Natural killer cell (primary cell): ENCODE measurements at regions not wholly inside any gene's neighbourhood (a gene's known extent, or its start where the extent isn't known, plus 50 kb on each side); places are given as distances from the start of the nearest gene placed in this dataset.

Source experiments
- ATAC-seq, 3 donors: fragments of 150-1000 bp in 2 of 3; fragments of 200-7000 bp in 1 of 3; cut with Tn5 transposase; 1 replicate in 1 of 3; 2 replicates in 2 of 3; pipeline ENCODE4 v1.10.0; 2021; ENCODE audit warnings: mild to moderate bottlenecking in 2 of 3, moderate library complexity in 2 of 3
- DNase-seq, 2 donors: peaks; one replicate each; pipeline versions ENCODE4 v3.0.0 to v3.0.0-alpha.2; 2013 to 2021; ENCODE audit warnings: mixed read lengths in 1 of 2
- H3K27ac ChIP-seq: one replicate; pipeline ENCODE4 v1.5.1; 2013; ENCODE audit warnings: mild to moderate bottlenecking, low read length
- H3K27me3 ChIP-seq: one replicate; pipeline ENCODE4 v1.6.1; 2013; ENCODE audit warnings: low read length; ENCODE audit not compliant: control insufficient read depth, insufficient read depth
- H3K36me3 ChIP-seq: one replicate; pipeline ENCODE4 v1.6.1; 2013; ENCODE audit warnings: low read length; ENCODE audit not compliant: control insufficient read depth, insufficient read depth
- H3K4me1 ChIP-seq: one replicate; pipeline ENCODE4 v1.6.1; 2013; ENCODE audit warnings: low read length; ENCODE audit not compliant: control insufficient read depth, insufficient read depth
- H3K4me3 ChIP-seq: one replicate; pipeline ENCODE4 v1.5.1; 2013; ENCODE audit warnings: low read length
- H3K9me3 ChIP-seq: one replicate; pipeline ENCODE4 v1.6.1; 2013; ENCODE audit warnings: low read length; ENCODE audit not compliant: control insufficient read depth, insufficient read depth
- H3K27ac Mint-ChIP-seq, 2 donors: one replicate each; pipeline ENCODE4 v1.8.0; 2022; ENCODE audit warnings: mild to moderate bottlenecking in 2 of 2, mixed read lengths in 2 of 2, moderate library complexity in 1 of 2
- H3K27me3 Mint-ChIP-seq, 2 donors: one replicate each; pipeline ENCODE4 v1.8.0; 2022; ENCODE audit warnings: low read depth in 2 of 2, mixed read lengths in 2 of 2
- H3K36me3 Mint-ChIP-seq: one replicate; pipeline ENCODE4 v1.8.0; 2022; ENCODE audit warnings: mixed read lengths
- H3K4me1 Mint-ChIP-seq, 2 donors: one replicate each; pipeline ENCODE4 v1.8.0; 2022; ENCODE audit warnings: mixed read lengths in 2 of 2
- H3K4me3 Mint-ChIP-seq: one replicate; pipeline ENCODE4 v1.8.0; 2022; ENCODE audit warnings: mild to moderate bottlenecking, moderate library complexity, mixed read lengths
- H3K9me3 Mint-ChIP-seq, 2 donors: one replicate each; pipeline ENCODE4 v1.8.0; 2022; ENCODE audit warnings: mixed read lengths in 2 of 2
- CTCF ChIP-seq: fragments of 200-600 bp; IDR thresholded peaks from one replicate; pipeline ENCODE4 v1.8.0; 2022; ENCODE audit warnings: antibody characterized with exemption
- WGBS: methylation state at CpG from one replicate; pipeline ENCODE4 v1.1.7; 2013; ENCODE audit warnings: missing lambda C conversion rate; ENCODE audit not compliant: insufficient coverage; 5-methylcytosine and 5-hydroxymethylcytosine counted together
- intact Hi-C: fragments of 100-400 bp; cut with micrococcal nuclease; formaldehyde crosslinking; loops from one replicate; pipeline ENCODE4 v1.14.2; 2022

DNA sequence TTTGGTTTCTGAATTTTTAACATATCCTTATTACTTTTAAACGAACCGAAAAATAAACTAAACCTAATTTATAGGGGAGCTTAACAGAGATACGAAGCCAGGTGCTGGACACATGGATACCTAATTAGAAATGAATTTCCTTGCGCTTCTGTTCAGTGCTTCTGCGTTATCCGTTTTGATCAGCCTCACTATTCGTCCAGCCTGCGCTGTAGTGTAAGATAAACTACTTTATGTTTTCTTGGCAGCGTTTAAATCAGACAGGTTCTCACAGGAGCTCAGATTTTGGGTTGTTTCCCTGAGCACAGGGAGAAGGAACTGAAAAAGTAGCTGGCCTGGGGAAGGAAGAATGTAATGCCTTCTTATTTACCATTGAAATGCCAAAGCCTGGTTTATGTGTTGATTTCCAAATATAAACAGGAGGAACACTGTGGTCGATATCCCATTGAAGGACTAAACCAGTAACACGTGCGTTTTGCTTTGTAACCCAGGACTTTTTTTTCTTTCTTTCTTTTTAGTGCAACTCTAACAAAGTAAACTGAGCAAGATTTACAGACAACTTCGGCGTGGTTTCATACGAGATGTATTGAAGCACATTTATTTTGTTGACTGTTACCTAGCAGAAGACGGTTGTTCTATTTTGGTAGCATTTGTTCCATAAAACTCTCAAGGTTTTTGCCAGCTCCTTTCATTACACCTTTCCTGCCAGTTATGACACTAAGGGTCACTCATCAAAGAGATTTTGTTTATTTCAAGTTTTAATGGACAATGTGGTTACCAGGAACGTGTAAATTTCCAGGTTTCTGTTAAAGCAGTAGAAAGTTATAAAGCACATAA lies 214.8 kb upstream of the HEY2 start:
- Histone ChIP-seq H3K27ac (no peak overlapping the region), H3K36me3 (no peaks in the 10 kb centered on the region), H3K27me3 (peaks cover 5% of the 10 kb centered on the region), H3K4me3 (no peak overlapping the region), H3K4me1 (no peaks in the 10 kb centered on the region), H3K9me3 (no peaks in the 10 kb centered on the region)
- no peak for ATAC-seq
- H3K4me3 Mint-ChIP-seq: no peak overlapping the region
- H3K27ac Mint-ChIP-seq: no peak overlapping the region
- peaks cover 27 to 65% of the 10 kb centered on the region in 2 donors for H3K27me3 Mint-ChIP-seq
- no peaks in the 10 kb centered on the region for H3K36me3 Mint-ChIP-seq
- H3K4me1 Mint-ChIP-seq: no peaks in the 10 kb centered on the region
- DNase-seq: no peak
- intact Hi-C loops: no loop called here
- TF ChIP-seq CTCF: no peak
- WGBS: 33% methylated on average over 16 of the region's 17 CpGs
- no peaks in the 10 kb centered on the region for H3K9me3 Mint-ChIP-seq

GRCh38 chr6:125537090-125537489 lies 212.3 kb upstream of the HEY2 start:
- Mint-ChIP-seq H3K36me3 (no peaks in the 10 kb centered on the region), H3K4me1 (no peaks in the 10 kb centered on the region), H3K9me3 (no peaks in the 10 kb centered on the region), H3K4me3 (no peak overlapping the region), H3K27ac (no peak overlapping the region), H3K27me3 (peaks cover 27 to 54% of the 10 kb centered on the region in 2 donors)
- ATAC-seq: no peak
- H3K9me3 ChIP-seq: no peaks in the 10 kb centered on the region
- no peak overlapping the region for H3K27ac ChIP-seq
- DNase-seq: no peak
- H3K36me3 ChIP-seq: no peaks in the 10 kb centered on the region
- peaks cover 3% of the 10 kb centered on the region for H3K27me3 ChIP-seq
- no peak overlapping the region for H3K4me3 ChIP-seq
- TF ChIP-seq CTCF: no peak
- WGBS: 87% methylated on average over 2 of the region's 2 CpGs
- intact Hi-C loops: no loop called here
- no peaks in the 10 kb centered on the region for H3K4me1 ChIP-seq

DNA sequence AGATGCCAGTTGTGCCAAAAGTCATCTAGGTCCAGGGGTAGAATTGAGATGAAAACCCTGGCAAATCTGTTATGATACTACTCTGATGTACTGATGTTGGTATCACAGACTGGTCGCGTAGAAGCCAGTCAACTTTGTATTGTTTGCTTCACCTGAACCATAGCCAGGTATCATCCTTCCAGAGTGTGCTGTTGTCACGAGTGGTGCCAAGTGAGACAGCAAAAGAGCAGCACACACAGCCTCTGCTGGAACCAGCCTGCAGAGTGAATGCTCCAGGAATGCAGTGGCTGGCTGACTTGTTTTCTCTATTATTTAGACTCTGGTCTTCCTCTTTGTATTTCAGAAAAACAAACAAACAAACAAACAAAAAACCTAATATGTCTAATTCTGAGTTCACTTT lies 209.5 kb upstream of the HEY2 start:
- intact Hi-C loops: no loop called here
- no peaks in the 10 kb centered on the region for H3K9me3 Mint-ChIP-seq
- Histone ChIP-seq H3K27ac (no peak overlapping the region), H3K36me3 (no peaks in the 10 kb centered on the region), H3K4me3 (no peak overlapping the region), H3K9me3 (no peaks in the 10 kb centered on the region), H3K27me3 (peaks cover 3% of the 10 kb centered on the region), H3K4me1 (no peaks in the 10 kb centered on the region)
- ATAC-seq (no peak), DNase-seq (no peak)
- peaks cover 17 to 41% of the 10 kb centered on the region in 2 donors for H3K27me3 Mint-ChIP-seq
- H3K27ac Mint-ChIP-seq: no peak overlapping the region
- 84% methylated on average over 3 of the region's 3 CpGs for WGBS
- no peaks in the 10 kb centered on the region for H3K4me1 Mint-ChIP-seq
- no peaks in the 10 kb centered on the region for H3K36me3 Mint-ChIP-seq
- no peak overlapping the region for H3K4me3 Mint-ChIP-seq
- TF ChIP-seq CTCF: no peak

DNA sequence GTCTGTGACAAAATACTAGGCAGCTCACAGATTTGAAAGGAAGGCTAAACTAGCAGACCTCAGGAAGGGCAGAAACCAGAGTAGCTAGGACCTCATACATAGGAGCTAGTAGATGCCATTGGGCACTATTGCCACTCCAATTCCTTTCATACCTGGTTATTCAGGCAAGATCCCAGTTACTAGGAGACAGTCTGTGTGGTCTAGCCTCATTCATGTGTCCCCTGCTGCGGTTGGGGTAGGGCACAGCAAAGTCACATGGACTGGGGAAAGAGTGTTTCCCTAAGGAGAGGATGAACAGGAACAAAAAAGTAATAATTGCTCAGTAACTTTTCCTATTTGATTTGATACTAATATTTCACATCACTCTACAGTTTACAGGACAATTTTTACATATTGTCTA lies 204.6 kb upstream of the HEY2 start:
- TF ChIP-seq CTCF: no peak
- H3K4me1 Mint-ChIP-seq: no peaks in the 10 kb centered on the region
- Histone ChIP-seq H3K27me3 (no peaks in the 10 kb centered on the region), H3K4me1 (no peaks in the 10 kb centered on the region), H3K27ac (no peak overlapping the region), H3K36me3 (no peaks in the 10 kb centered on the region), H3K9me3 (no peaks in the 10 kb centered on the region), H3K4me3 (no peak overlapping the region)
- H3K36me3 Mint-ChIP-seq: no peaks in the 10 kb centered on the region
- peaks cover 9 to 32% of the 10 kb centered on the region in 2 donors for H3K27me3 Mint-ChIP-seq
- ATAC-seq: no peak
- no peaks in the 10 kb centered on the region for H3K9me3 Mint-ChIP-seq
- no peak overlapping the region for H3K4me3 Mint-ChIP-seq
- WGBS: 83% methylated on average over 1 of the region's 1 CpG
- no peak overlapping the region for H3K27ac Mint-ChIP-seq
- DNase-seq: no peak
- intact Hi-C loops: no loop called here
